CD8-positive, alpha-beta memory T cell (primary cell): ENCODE measurements at regions not wholly inside any gene's neighbourhood (a gene's known extent, or its start where the extent isn't known, plus 50 kb on each side); places are given as distances from the start of the nearest gene placed in this dataset.
A peak's percentile ranks its signal among the peaks of the same experiment; 100 is the strongest.

Experiments
- CTCF ChIA-PET: fragments of 350-600 bp; sonication (Branson Sonifier 250); formaldehyde crosslinking; loops from one replicate; lab custom pipeline; 2021; ENCODE audit warnings: antibody characterized with exemption; lab: Charles Lee
- POLR2A ChIA-PET: fragments of 350-600 bp; sonication (Branson Sonifier 250); formaldehyde crosslinking; loops from one replicate; lab custom pipeline; 2021; ENCODE audit warnings: antibody characterized with exemption; lab: Charles Lee
- DNase-seq, 5 donors: peaks; one replicate each; pipeline versions ENCODE4 v3.0.0 to v3.0.0-alpha.2; 2020 to 2022; ENCODE audit warnings: mixed read lengths in 1 of 5
- H3K27ac ChIP-seq: one replicate; pipeline ENCODE4 v1.7.0; 2013; ENCODE audit warnings: low read depth, mild to moderate bottlenecking, low read length, moderate library complexity
- H3K27me3 ChIP-seq: 2 replicates; pipeline ENCODE4 v1.7.0; 2013; ENCODE audit warnings: low read length, mild to moderate bottlenecking; ENCODE audit not compliant: insufficient read depth, poor library complexity, severe bottlenecking
- H3K36me3 ChIP-seq: 2 replicates; pipeline ENCODE4 v1.7.0; 2013; ENCODE audit warnings: mild to moderate bottlenecking, low read length, moderate library complexity; ENCODE audit not compliant: insufficient read depth
- H3K4me1 ChIP-seq: 2 replicates; pipeline ENCODE4 v1.7.0; 2013; ENCODE audit warnings: mild to moderate bottlenecking, low read length, moderate library complexity; ENCODE audit not compliant: insufficient read depth
- H3K4me3 ChIP-seq: 2 replicates; pipeline ENCODE4 v1.7.0; 2013; ENCODE audit warnings: mild to moderate bottlenecking, low read length
- H3K9me3 ChIP-seq: 2 replicates; pipeline ENCODE4 v1.7.0; 2013; ENCODE audit warnings: mild to moderate bottlenecking, low read length
- H3K27ac Mint-ChIP-seq, 8 donors: one replicate each; pipeline ENCODE4 v1.8.0; 2020 to 2021; ENCODE audit warnings: mixed read lengths in 8 of 8, mild to moderate bottlenecking in 6 of 8, inconsistent platforms in 3 of 8, moderate library complexity in 3 of 8
- H3K27me3 Mint-ChIP-seq, 2 donors: one replicate each; pipeline ENCODE4 v1.8.0; 2020 to 2021; ENCODE audit warnings: mixed read lengths in 2 of 2, mild to moderate bottlenecking in 1 of 2, moderate library complexity in 1 of 2
- H3K36me3 Mint-ChIP-seq, 3 donors: one replicate each; pipeline ENCODE4 v1.8.0; 2020 to 2021; ENCODE audit warnings: mixed read lengths in 3 of 3, inconsistent platforms in 1 of 3, mild to moderate bottlenecking in 1 of 3
- H3K4me1 Mint-ChIP-seq, 3 donors: one replicate each; pipeline ENCODE4 v1.8.0; 2020 to 2021; ENCODE audit warnings: mixed read lengths in 3 of 3, inconsistent platforms in 1 of 3, mild to moderate bottlenecking in 1 of 3
- H3K4me3 Mint-ChIP-seq, 7 donors: one replicate each; pipeline ENCODE4 v1.8.0; 2020 to 2021; ENCODE audit warnings: mixed read lengths in 7 of 7, mild to moderate bottlenecking in 6 of 7, moderate library complexity in 4 of 7, inconsistent platforms in 2 of 7
- H3K9me3 Mint-ChIP-seq, 5 donors: one replicate each; pipeline ENCODE4 v1.8.0; 2020 to 2022; ENCODE audit warnings: mixed read lengths in 5 of 5, mild to moderate bottlenecking in 3 of 5, moderate library complexity in 2 of 5, inconsistent platforms in 1 of 5

DNA sequence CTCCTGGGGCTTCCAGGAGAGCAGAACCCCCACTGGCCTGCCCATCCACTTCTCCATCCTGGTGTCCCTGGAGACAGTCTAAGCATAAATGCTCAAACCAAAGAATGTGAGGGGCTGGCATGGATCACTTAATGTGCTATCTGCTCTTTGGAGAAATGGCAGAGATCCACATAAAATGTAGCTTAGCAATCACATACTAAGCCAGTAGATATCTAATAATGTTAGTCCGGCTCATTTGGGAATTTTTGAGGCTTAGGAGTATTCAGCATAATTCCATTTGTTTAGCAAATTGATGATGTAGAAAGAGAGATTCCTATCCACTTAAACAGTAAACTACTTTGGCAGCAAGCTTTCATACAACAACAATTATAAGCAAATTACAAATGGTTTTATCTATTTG lies 90.7 kb downstream of the TENT5C start:
- Mint-ChIP-seq H3K27me3 (peaks cover 15 to 16% of the 10 kb centered on the region in 2 donors), H3K4me1 (no peaks in the 10 kb centered on the region), H3K9me3 (no peaks in the 10 kb centered on the region), H3K4me3 (no peak overlapping the region), H3K36me3 (no peaks in the 10 kb centered on the region), H3K27ac (no peak overlapping the region)
- Histone ChIP-seq H3K36me3 (no peaks in the 10 kb centered on the region), H3K4me3 (no peak overlapping the region), H3K27ac (no peak overlapping the region), H3K27me3 (no peaks in the 10 kb centered on the region), H3K9me3 (no peaks in the 10 kb centered on the region), H3K4me1 (no peaks in the 10 kb centered on the region)
- no peak for DNase-seq
- ChIA-PET CTCF (interaction anchor here (1.1 to 2.4 kb wide), 3 partner anchors 14 to 161 kb away, joined by 3 to 9 read pairs (median 3); no protein-coding TSS in a partner anchor), POLR2A (no interaction called here)

DNA sequence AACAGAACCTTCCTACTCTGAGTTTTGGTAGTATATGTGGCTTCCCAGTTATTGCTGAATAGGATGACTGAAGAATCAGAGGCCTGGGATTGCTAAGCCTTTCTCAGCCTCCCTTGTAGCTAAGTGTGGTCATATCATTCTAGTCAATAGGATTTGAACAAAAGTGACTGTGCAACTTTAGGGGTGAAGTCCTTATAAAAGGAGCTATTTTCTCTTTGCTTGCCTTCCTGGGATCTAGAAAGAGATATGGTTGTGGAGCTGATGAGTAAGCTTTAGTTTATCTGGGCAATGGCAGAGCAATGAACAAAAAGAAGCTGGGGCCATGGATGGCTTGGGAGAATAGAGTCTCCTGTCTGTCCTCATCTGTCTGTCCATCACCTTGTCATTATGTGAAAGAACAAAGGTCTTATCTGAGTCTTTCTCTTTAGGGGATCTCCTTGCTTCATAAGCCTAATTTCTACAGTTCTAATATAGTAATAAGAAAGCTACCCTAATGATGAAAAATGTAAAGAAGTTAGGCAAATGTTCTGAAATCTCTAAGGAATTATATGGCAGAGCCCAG lies 91.5 kb downstream of the TENT5C start:
- Histone ChIP-seq H3K4me3 (no peak overlapping the region), H3K36me3 (no peaks in the 10 kb centered on the region), H3K27me3 (no peaks in the 10 kb centered on the region), H3K27ac (no peak overlapping the region), H3K4me1 (no peaks in the 10 kb centered on the region), H3K9me3 (no peaks in the 10 kb centered on the region)
- POLR2A ChIA-PET = no interaction called here
- no peaks in the 10 kb centered on the region for H3K9me3 Mint-ChIP-seq
- no peak overlapping the region for H3K27ac Mint-ChIP-seq
- DNase-seq = no peak
- H3K27me3 Mint-ChIP-seq = peaks cover 15 to 16% of the 10 kb centered on the region in 2 donors
- H3K36me3 Mint-ChIP-seq = no peaks in the 10 kb centered on the region
- no peak overlapping the region for H3K4me3 Mint-ChIP-seq
- H3K4me1 Mint-ChIP-seq = no peaks in the 10 kb centered on the region
- CTCF ChIA-PET = interaction anchor here (0.8 to 2.4 kb wide), 5 partner anchors 15 to 165 kb away, joined by 3 to 9 read pairs (median 3); no protein-coding TSS in a partner anchor

DNA sequence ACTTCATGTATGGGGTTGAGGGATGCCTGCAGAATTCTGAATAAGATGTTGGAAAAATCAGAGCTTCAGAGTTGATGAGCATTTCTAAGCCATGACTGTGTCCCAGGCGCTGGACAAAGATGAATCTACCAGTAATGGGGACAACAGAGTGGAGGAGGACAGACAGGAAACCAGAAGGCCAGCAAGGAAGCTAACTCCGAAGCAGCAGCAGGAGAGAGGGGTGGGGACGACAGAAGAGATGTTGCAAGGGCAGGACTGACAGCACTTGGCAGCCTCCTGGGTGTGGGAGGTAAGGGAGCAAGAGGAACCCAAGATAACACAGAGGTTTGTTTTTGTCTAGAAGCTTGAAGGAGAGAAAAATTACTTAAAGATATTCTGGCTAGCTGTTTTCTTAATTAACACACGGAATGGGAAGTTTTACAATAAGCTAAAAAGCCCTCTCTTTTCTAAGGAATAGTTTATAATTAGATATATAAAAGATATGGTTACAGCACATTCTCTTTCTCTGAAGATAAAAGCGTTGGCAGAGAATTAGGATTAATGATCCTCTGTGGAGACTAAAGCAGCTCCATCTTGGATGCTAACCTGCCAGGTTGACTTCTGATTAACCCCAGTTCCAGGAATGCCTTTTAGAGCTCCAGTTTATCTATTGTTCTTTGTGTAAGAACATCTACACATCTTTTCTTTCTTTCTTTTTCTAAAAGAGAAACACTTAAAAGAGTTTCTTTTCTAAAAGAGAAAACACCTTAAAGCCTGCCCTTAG lies 92.7 kb downstream of the TENT5C start:
- H3K4me3 ChIP-seq = no peak overlapping the region
- H3K27ac ChIP-seq = no peak overlapping the region
- ChIA-PET POLR2A (no interaction called here), CTCF (interaction anchor here (1.5 kb wide), 1 partner anchor 47 kb away, joined by 3 read pairs; no protein-coding TSS in a partner anchor)
- Mint-ChIP-seq H3K9me3 (no peaks in the 10 kb centered on the region), H3K4me1 (no peaks in the 10 kb centered on the region), H3K36me3 (peaks cover 0 to 1% (median 0%) of the 10 kb centered on the region in 3 donors), H3K27me3 (peaks cover 15% of the 10 kb centered on the region in 2 donors), H3K4me3 (no peak overlapping the region), H3K27ac (peak overlapping the region in 1 of 8 donors; percentile 77)
- no peaks in the 10 kb centered on the region for H3K4me1 ChIP-seq
- no peaks in the 10 kb centered on the region for H3K9me3 ChIP-seq
- no peak for DNase-seq
- no peaks in the 10 kb centered on the region for H3K36me3 ChIP-seq
- no peaks in the 10 kb centered on the region for H3K27me3 ChIP-seq

DNA sequence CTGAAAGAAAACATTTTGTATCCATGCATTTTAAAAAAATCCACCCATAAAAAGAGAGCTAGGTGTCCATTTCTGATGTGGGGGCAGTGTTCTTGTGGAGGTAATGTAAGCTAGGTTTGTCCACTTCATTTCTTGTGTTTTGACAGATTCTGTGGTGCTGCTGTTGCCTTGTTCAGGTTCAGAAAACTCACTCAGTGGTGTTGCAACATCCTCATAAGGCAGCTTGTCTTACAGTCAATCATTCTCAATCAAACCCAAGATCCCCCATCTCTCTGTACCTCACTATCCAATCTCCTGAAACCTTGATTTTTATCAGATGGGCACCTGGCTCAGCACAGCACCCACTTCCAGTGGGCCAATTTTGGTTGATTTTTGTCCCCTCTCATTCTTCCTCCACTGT lies 94.1 kb downstream of the TENT5C start:
- no peaks in the 10 kb centered on the region for H3K4me1 ChIP-seq
- Mint-ChIP-seq H3K9me3 (peaks cover 0 to 3% (median 0%) of the 10 kb centered on the region in 5 donors), H3K4me1 (no peaks in the 10 kb centered on the region), H3K27me3 (peaks cover 12 to 15% of the 10 kb centered on the region in 2 donors), H3K27ac (peak overlapping the region in 1 of 8 donors; percentile 30), H3K36me3 (peaks cover 0 to 1% (median 0%) of the 10 kb centered on the region in 3 donors), H3K4me3 (no peak overlapping the region)
- no peaks in the 10 kb centered on the region for H3K9me3 ChIP-seq
- no peaks in the 10 kb centered on the region for H3K36me3 ChIP-seq
- no peak for DNase-seq
- POLR2A ChIA-PET = no interaction called here
- CTCF ChIA-PET = interaction anchor here (1.5 kb wide), 1 partner anchor 48 kb away, joined by 3 read pairs; no protein-coding TSS in a partner anchor
- no peak overlapping the region for H3K27ac ChIP-seq
- H3K4me3 ChIP-seq = no peak overlapping the region
- H3K27me3 ChIP-seq = no peaks in the 10 kb centered on the region

DNA sequence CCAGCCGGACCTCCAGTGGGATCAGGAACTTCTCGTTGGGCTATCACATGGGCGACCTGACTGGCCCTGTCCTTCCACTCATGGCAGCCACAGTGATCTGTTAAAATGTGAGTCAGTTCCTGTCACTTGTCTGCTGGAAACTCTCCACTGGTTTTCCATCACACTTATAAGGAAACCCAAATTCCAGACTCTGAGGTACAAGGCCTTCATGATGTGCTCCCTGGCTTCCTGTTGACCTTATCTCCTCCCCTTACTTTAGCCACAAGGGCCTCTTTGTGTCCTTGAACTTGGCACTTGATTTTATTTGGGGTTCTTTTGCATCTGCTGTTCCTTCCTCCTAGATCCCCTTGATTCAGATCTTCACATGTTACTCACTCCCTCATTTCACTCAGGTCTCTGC lies 96.8 kb downstream of the TENT5C start:
- H3K4me1 Mint-ChIP-seq = no peaks in the 10 kb centered on the region
- peaks cover 5 to 15% of the 10 kb centered on the region in 2 donors for H3K27me3 Mint-ChIP-seq
- Histone ChIP-seq H3K4me1 (no peaks in the 10 kb centered on the region), H3K9me3 (no peaks in the 10 kb centered on the region), H3K27me3 (no peaks in the 10 kb centered on the region), H3K27ac (no peak overlapping the region), H3K4me3 (no peak overlapping the region), H3K36me3 (no peaks in the 10 kb centered on the region)
- H3K9me3 Mint-ChIP-seq = peaks cover 0 to 3% (median 2%) of the 10 kb centered on the region in 5 donors
- ChIA-PET CTCF (no interaction called here), POLR2A (no interaction called here)
- DNase-seq = no peak
- no peak overlapping the region for H3K4me3 Mint-ChIP-seq
- no peak overlapping the region for H3K27ac Mint-ChIP-seq
- peaks cover 0 to 8% (median 1%) of the 10 kb centered on the region in 3 donors for H3K36me3 Mint-ChIP-seq

DNA sequence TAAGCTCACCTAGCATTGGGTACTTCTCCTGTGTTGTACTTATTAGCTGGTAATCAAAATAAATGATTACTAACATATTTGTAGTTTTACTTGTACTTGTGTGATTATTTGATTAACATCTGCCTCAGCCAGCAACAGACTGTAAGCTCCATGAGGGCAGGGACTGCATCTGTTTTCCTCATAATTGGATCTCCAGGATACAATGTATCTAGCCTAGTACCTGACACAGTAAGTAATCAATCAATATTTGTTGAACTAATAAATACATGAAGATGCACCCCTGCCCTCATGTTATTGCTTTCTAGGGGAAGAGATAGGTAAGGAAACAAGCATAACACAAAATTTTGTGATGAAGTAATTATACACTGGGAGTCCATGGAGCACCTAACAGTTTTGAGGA lies 101.5 kb downstream of the TENT5C start:
- Mint-ChIP-seq H3K36me3 (peaks cover 0 to 11% (median 1%) of the 10 kb centered on the region in 3 donors), H3K9me3 (peaks cover 0 to 4% (median 3%) of the 10 kb centered on the region in 5 donors), H3K4me1 (no peaks in the 10 kb centered on the region), H3K27ac (no peak overlapping the region), H3K4me3 (no peak overlapping the region), H3K27me3 (peaks cover 4 to 40% of the 10 kb centered on the region in 2 donors)
- H3K4me3 ChIP-seq = no peak overlapping the region
- no peaks in the 10 kb centered on the region for H3K27me3 ChIP-seq
- no peak overlapping the region for H3K27ac ChIP-seq
- no peaks in the 10 kb centered on the region for H3K4me1 ChIP-seq
- POLR2A ChIA-PET = no interaction called here
- H3K9me3 ChIP-seq = no peaks in the 10 kb centered on the region
- CTCF ChIA-PET = interaction anchor here (2.3 kb wide), 1 partner anchor 51 kb away, joined by 6 read pairs; no protein-coding TSS in a partner anchor
- DNase-seq = no peak
- no peaks in the 10 kb centered on the region for H3K36me3 ChIP-seq

DNA sequence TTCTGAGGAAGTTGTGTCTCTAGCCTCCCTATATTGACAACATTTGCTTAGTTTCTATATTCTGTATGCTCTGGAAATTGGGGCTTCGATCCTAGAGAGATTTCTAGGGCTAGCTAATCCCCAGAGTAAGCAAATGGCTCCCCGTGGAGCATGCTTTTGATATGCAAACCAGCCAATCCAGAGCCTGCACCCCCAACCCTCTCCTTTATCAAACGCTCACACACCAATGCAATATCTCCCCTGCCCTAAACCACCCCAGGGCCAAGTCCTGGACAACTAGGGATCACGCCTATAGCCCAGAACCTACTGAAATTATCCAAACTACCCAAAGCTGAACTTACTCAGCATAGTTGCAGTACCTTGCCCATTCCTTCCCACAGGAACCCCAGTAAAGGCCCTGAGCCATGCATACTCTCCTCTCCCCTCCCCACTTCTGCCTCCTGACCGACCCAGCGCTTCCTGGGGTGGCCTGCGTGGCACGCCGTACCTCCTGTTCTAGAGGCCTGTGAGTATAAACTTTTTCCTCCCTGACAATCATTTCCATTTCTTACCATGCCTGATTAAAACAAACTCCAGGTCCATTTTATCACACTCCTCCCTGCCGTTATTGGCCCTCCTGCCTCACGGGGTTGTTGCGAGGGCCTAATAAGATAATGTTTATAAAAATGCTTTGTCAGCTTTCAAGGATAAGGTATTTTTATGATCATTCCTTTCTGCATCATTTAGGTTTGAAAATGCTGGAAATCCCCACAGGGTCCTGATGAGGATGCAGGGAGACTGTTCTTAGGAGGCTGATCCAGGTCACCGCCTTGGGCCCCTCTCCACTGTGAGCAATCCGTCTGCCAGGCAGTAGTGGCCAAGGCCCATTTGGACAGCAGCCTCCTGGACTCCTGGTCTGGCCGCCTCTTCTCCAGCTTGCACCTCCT lies 102.7 kb downstream of the TENT5C start:
- Mint-ChIP-seq H3K4me3 (no peak overlapping the region), H3K36me3 (peaks cover 0 to 11% (median 0%) of the 10 kb centered on the region in 3 donors), H3K27ac (no peak overlapping the region), H3K9me3 (peaks cover 0 to 4% (median 3%) of the 10 kb centered on the region in 5 donors), H3K4me1 (no peaks in the 10 kb centered on the region), H3K27me3 (peaks cover 4 to 44% of the 10 kb centered on the region in 2 donors)
- POLR2A ChIA-PET = no interaction called here
- no peaks in the 10 kb centered on the region for H3K27me3 ChIP-seq
- no peaks in the 10 kb centered on the region for H3K36me3 ChIP-seq
- H3K4me3 ChIP-seq = no peak overlapping the region
- CTCF ChIA-PET = no interaction called here
- no peaks in the 10 kb centered on the region for H3K4me1 ChIP-seq
- no peak overlapping the region for H3K27ac ChIP-seq
- H3K9me3 ChIP-seq = no peaks in the 10 kb centered on the region
- no peak for DNase-seq
